ENCODE measurements at regions not wholly inside any gene's neighbourhood (a gene's known extent, or its start where the extent isn't known, plus 50 kb on each side); places are given as distances from the start of the nearest gene placed in this dataset.

DNA sequence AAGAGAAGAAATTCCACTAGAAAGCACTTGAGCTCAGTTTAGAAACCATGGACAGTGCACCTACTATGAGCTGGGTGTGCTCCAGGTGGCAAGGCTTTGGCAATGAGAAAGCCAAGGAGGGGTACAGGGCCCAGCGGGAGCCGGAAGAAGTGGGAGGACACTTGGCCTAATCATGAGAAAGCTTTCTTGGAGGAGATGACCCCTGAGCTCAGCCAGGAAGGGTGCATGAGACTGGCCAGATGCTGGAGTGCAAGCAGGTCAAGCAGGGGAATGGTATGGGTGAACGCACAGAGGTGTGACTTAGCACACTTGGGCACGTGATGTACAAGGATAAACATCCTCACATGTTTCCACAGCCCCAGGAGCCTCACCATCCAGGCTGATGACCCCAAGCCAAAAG lies 97.2 kb upstream of the GLI2 start:
- intact Hi-C loops (cut with micrococcal nuclease) (no loop called here), in situ Hi-C loops (cut with MboI) (no loop called here)
- Histone ChIP-seq H3K9ac (ENCODE audit: insufficient read depth in 1 of 2, low read depth in 2 of 2, low read length in 2 of 2) (no peak overlapping the region), H3K4me3 (no peak overlapping the region), H3K36me3 (ENCODE audit: control insufficient read depth, insufficient read depth, low read length) (no peaks in the 10 kb centered on the region), H3K27ac (ENCODE audit: extremely low read depth, low read depth, low read length) (no peak overlapping the region), H3K27me3 (ENCODE audit: control insufficient read depth in 2 of 2, insufficient read depth in 2 of 2, low read length in 2 of 2) (peaks cover 11 to 37% of the 10 kb centered on the region in 2 experiments; a peak in 4 of 5 replicates), H4K20me1 (replicated peaks; ENCODE audit: control insufficient read depth, insufficient read depth, low read length) (no peaks in the 10 kb centered on the region), H3K79me2 (ENCODE audit: control insufficient read depth, insufficient read depth, low read length) (no peaks in the 10 kb centered on the region), H3K4me2 (ENCODE audit: insufficient read depth, low read length) (no peak overlapping the region), H2AFZ (ENCODE audit: low read depth, low read length) (no peak overlapping the region), H3K9me1 (ENCODE audit: control insufficient read depth, insufficient read depth, low read length) (no peaks in the 10 kb centered on the region), H3K9me3 (replicated peaks; ENCODE audit: control insufficient read depth, insufficient read depth, low read depth, low read length) (no peaks in the 10 kb centered on the region), H3K4me1 (replicated peaks in 1 of 2; ENCODE audit: control insufficient read depth in 2 of 2, insufficient read depth in 2 of 2, low read length in 2 of 2) (no peaks in the 10 kb centered on the region)
- 0% methylated on average over 4 of the region's 4 CpGs for WGBS (ENCODE audit: insufficient coverage, low coverage, missing lambda C conversion rate)
- TF ChIP-seq GATAD2A (IDR thresholded peaks at IDR 0.05) (no peak), KLF10 (CRISPR knock-in tag; IDR thresholded peaks at IDR 0.05) (no peak)
- TF ChIP-seq, protein P1, sequence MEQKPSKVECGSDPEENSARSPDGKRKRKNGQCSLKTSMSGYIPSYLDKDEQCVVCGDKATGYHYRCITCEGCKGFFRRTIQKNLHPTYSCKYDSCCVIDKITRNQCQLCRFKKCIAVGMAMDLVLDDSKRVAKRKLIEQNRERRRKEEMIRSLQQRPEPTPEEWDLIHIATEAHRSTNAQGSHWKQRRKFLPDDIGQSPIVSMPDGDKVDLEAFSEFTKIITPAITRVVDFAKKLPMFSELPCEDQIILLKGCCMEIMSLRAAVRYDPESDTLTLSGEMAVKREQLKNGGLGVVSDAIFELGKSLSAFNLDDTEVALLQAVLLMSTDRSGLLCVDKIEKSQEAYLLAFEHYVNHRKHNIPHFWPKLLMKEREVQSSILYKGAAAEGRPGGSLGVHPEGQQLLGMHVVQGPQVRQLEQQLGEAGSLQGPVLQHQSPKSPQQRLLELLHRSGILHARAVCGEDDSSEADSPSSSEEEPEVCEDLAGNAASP (IDR thresholded peaks at IDR 0.05), result no peak
- POLR2A ChIA-PET, result no interaction called here
- BruUV-seq (replicated peaks), result no TSS peak
- DNase-seq (ENCODE audit: extremely low read depth in 1 of 4, low spot score in 3 of 4), result no peak
- CTCF ChIA-PET (ENCODE audit: low intra/inter-chr PET ratio), result no interaction called here
- no peak for ATAC-seq
- no peak for FAIRE-seq

GRCh38 chr2:120641366-120641771 lies 94.3 kb upstream of the GLI2 start:
- ATAC-seq (no peak), FAIRE-seq (no peak), DNase-seq (ENCODE audit: extremely low read depth in 1 of 4, low spot score in 3 of 4) (no peak)
- Histone ChIP-seq H3K79me2 (ENCODE audit: control insufficient read depth, insufficient read depth, low read length) (no peaks in the 10 kb centered on the region), H3K4me3 (no peak overlapping the region), H2AFZ (ENCODE audit: low read depth, low read length) (no peak overlapping the region), H3K4me1 (replicated peaks in 1 of 2; ENCODE audit: control insufficient read depth in 2 of 2, insufficient read depth in 2 of 2, low read length in 2 of 2) (no peaks in the 10 kb centered on the region), H3K9ac (ENCODE audit: insufficient read depth in 1 of 2, low read depth in 2 of 2, low read length in 2 of 2) (no peak overlapping the region), H4K20me1 (replicated peaks; ENCODE audit: control insufficient read depth, insufficient read depth, low read length) (no peaks in the 10 kb centered on the region), H3K27ac (ENCODE audit: extremely low read depth, low read depth, low read length) (no peak overlapping the region), H3K27me3 (ENCODE audit: control insufficient read depth in 2 of 2, insufficient read depth in 2 of 2, low read length in 2 of 2) (peaks cover 6 to 32% of the 10 kb centered on the region in 2 experiments; a peak in 4 of 5 replicates), H3K9me1 (ENCODE audit: control insufficient read depth, insufficient read depth, low read length) (no peaks in the 10 kb centered on the region), H3K4me2 (ENCODE audit: insufficient read depth, low read length) (no peak overlapping the region), H3K36me3 (ENCODE audit: control insufficient read depth, insufficient read depth, low read length) (no peaks in the 10 kb centered on the region), H3K9me3 (replicated peaks; ENCODE audit: control insufficient read depth, insufficient read depth, low read depth, low read length) (no peaks in the 10 kb centered on the region)
- 0% methylated on average over 5 of the region's 5 CpGs for WGBS (ENCODE audit: insufficient coverage, low coverage, missing lambda C conversion rate)
- POLR2A ChIA-PET, result interaction anchor here (0.5 kb wide), 1 partner anchor 1275 kb away, joined by 3 read pairs; no protein-coding TSS in a partner anchor
- no TSS peak for BruUV-seq (replicated peaks)
- intact Hi-C loops (cut with micrococcal nuclease), result no loop called here
- in situ Hi-C loops (cut with MboI), result no loop called here
- CTCF ChIA-PET (ENCODE audit: low intra/inter-chr PET ratio), result no interaction called here
- TF ChIP-seq ZFP30 (CRISPR knock-in tag; IDR thresholded peaks at IDR 0.05; ENCODE audit: borderline replicate concordance) (no peak), MLLT1 (IDR thresholded peaks at IDR 0.05) (no peak), NR4A1 (CRISPR knock-in tag; IDR thresholded peaks at IDR 0.05) (no peak), NR4A1 (tag; IDR thresholded peaks at IDR 0.05) (no peak), FOXO4 (CRISPR knock-in tag; IDR thresholded peaks at IDR 0.05) (no peak), CEBPG (CRISPR knock-in tag; IDR thresholded peaks at IDR 0.05) (no peak), CEBPG (tag; conservative IDR thresholded peaks at IDR 0.05 in 1 of 2, IDR thresholded peaks at IDR 0.05 in 1 of 2) (no peak), CAMTA2 (CRISPR knock-in tag; conservative IDR thresholded peaks at IDR 0.05) (no peak)
- TF ChIP-seq, protein P2, sequence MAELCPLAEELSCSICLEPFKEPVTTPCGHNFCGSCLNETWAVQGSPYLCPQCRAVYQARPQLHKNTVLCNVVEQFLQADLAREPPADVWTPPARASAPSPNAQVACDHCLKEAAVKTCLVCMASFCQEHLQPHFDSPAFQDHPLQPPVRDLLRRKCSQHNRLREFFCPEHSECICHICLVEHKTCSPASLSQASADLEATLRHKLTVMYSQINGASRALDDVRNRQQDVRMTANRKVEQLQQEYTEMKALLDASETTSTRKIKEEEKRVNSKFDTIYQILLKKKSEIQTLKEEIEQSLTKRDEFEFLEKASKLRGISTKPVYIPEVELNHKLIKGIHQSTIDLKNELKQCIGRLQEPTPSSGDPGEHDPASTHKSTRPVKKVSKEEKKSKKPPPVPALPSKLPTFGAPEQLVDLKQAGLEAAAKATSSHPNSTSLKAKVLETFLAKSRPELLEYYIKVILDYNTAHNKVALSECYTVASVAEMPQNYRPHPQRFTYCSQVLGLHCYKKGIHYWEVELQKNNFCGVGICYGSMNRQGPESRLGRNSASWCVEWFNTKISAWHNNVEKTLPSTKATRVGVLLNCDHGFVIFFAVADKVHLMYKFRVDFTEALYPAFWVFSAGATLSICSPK (IDR thresholded peaks at IDR 0.05; ENCODE audit: borderline replicate concordance), result no peak
